GM12874 (cell line): ENCODE measurements at regions not wholly inside any gene's neighbourhood (a gene's known extent, or its start where the extent isn't known, plus 50 kb on each side); places are given as distances from the start of the nearest gene placed in this dataset.

Experiments used
- CTCF ChIP-seq: IDR thresholded peaks from 2 replicates; pipeline ENCODE4 v1.5.1; 2011; ENCODE audit warnings: low read depth, mild to moderate bottlenecking, control low read depth, low read length, moderate library complexity; ENCODE audit not compliant: insufficient read depth

- no peak for TF ChIP-seq CTCF
Measured at GRCh38 chr17:45573924-45574770, 83.6 kb upstream of the PLEKHM1 start.

GRCh38 chr17:45575126-45575885 is 84.8 kb upstream of the PLEKHM1 start:
- no peak for TF ChIP-seq CTCF

GRCh38 chr17:45577571-45578279 is 87.2 kb upstream of the PLEKHM1 start:
- TF ChIP-seq CTCF = no peak

GRCh38 chr17:45578516-45579455 is 88.3 kb upstream of the PLEKHM1 start:
- TF ChIP-seq CTCF = no peak

- no peak for TF ChIP-seq CTCF
Measured at GRCh38 chr17:45579529-45580495, 89.3 kb upstream of the PLEKHM1 start.

- no peak for TF ChIP-seq CTCF
Measured at GRCh38 chr17:45580924-45581323, 90.4 kb upstream of the PLEKHM1 start.
